Activated CD4-positive, alpha-beta memory T cell treated with anti-CD3 and anti-CD28 coated beads, Interleukin-2, amount 10 ng/mL, durations not matched to agents 7 days and 5 days (primary cell): ENCODE measurements at regions not wholly inside any gene's neighbourhood (a gene's known extent, or its start where the extent isn't known, plus 50 kb on each side); places are given as distances from the start of the nearest gene placed in this dataset.

Source experiments
- CTCF ChIA-PET: fragments of 350-600 bp; sonication (Branson Sonifier 250); formaldehyde crosslinking; loops from one replicate; lab custom pipeline; 2021; ENCODE audit warnings: antibody characterized with exemption, inconsistent platforms; lab: Charles Lee
- POLR2A ChIA-PET: fragments of 350-600 bp; sonication (Branson Sonifier 250); formaldehyde crosslinking; loops from one replicate; lab custom pipeline; 2021; ENCODE audit warnings: antibody characterized with exemption; lab: Charles Lee
- DNase-seq: peaks from one replicate; pipeline ENCODE4 v3.0.0-alpha.2; 2020
- H3K27ac Mint-ChIP-seq: one replicate; pipeline ENCODE4 v1.8.0; 2021; ENCODE audit warnings: mild to moderate bottlenecking, mixed read lengths
- H3K27me3 Mint-ChIP-seq: one replicate; pipeline ENCODE4 v1.8.0; 2021; ENCODE audit warnings: mixed read lengths
- H3K36me3 Mint-ChIP-seq: one replicate; pipeline ENCODE4 v1.8.0; 2021; ENCODE audit warnings: low read depth, mixed read lengths
- H3K4me1 Mint-ChIP-seq: one replicate; pipeline ENCODE4 v1.8.0; 2021; ENCODE audit warnings: mixed read lengths
- H3K4me3 Mint-ChIP-seq: one replicate; pipeline ENCODE4 v1.8.0; 2021; ENCODE audit warnings: mild to moderate bottlenecking, mixed read lengths
- H3K9me3 Mint-ChIP-seq: one replicate; pipeline ENCODE4 v1.8.0; 2021; ENCODE audit warnings: mixed read lengths

- H3K36me3 Mint-ChIP-seq, result no peaks in the 10 kb centered on the region
- H3K4me3 Mint-ChIP-seq, result no peak overlapping the region
- no peak overlapping the region for H3K27ac Mint-ChIP-seq
- ChIA-PET POLR2A (no interaction called here), CTCF (no interaction called here)
- peaks cover 6% of the 10 kb centered on the region for H3K9me3 Mint-ChIP-seq
- no peaks in the 10 kb centered on the region for H3K27me3 Mint-ChIP-seq
- DNase-seq, result no peak
- no peaks in the 10 kb centered on the region for H3K4me1 Mint-ChIP-seq
Measured at GRCh38 chr3:159593927-159594605, 394.6 kb upstream of the IL12A start.

- Mint-ChIP-seq H3K36me3 (no peaks in the 10 kb centered on the region), H3K4me1 (no peaks in the 10 kb centered on the region), H3K9me3 (peaks cover 2% of the 10 kb centered on the region), H3K27me3 (no peaks in the 10 kb centered on the region), H3K27ac (no peak overlapping the region), H3K4me3 (no peak overlapping the region)
- POLR2A ChIA-PET, result no interaction called here
- DNase-seq, result no peak
- CTCF ChIA-PET, result no interaction called here
Measured at GRCh38 chr3:159600291-159600690, 388.3 kb upstream of the IL12A start.

GRCh38 chr3:159604151-159604581, 384.5 kb upstream of the IL12A start:
- DNase-seq, result no peak
- H3K9me3 Mint-ChIP-seq, result peaks cover 2% of the 10 kb centered on the region
- CTCF ChIA-PET, result no interaction called here
- POLR2A ChIA-PET, result no interaction called here
- no peak overlapping the region for H3K27ac Mint-ChIP-seq
- no peak overlapping the region for H3K4me3 Mint-ChIP-seq
- H3K27me3 Mint-ChIP-seq, result no peaks in the 10 kb centered on the region
- H3K36me3 Mint-ChIP-seq, result no peaks in the 10 kb centered on the region
- no peaks in the 10 kb centered on the region for H3K4me1 Mint-ChIP-seq

- H3K9me3 Mint-ChIP-seq, result no peaks in the 10 kb centered on the region
- H3K4me3 Mint-ChIP-seq, result no peak overlapping the region
- no peaks in the 10 kb centered on the region for H3K4me1 Mint-ChIP-seq
- POLR2A ChIA-PET, result no interaction called here
- no peaks in the 10 kb centered on the region for H3K27me3 Mint-ChIP-seq
- CTCF ChIA-PET, result no interaction called here
- H3K36me3 Mint-ChIP-seq, result no peaks in the 10 kb centered on the region
- DNase-seq, result no peak
- H3K27ac Mint-ChIP-seq, result no peak overlapping the region
Measured at GRCh38 chr3:159605101-159605500, 383.5 kb upstream of the IL12A start.

- ChIA-PET POLR2A (no interaction called here), CTCF (no interaction called here)
- H3K4me1 Mint-ChIP-seq, result no peaks in the 10 kb centered on the region
- H3K4me3 Mint-ChIP-seq, result no peak overlapping the region
- DNase-seq, result no peak
- no peak overlapping the region for H3K27ac Mint-ChIP-seq
- no peaks in the 10 kb centered on the region for H3K9me3 Mint-ChIP-seq
- H3K27me3 Mint-ChIP-seq, result no peaks in the 10 kb centered on the region
- H3K36me3 Mint-ChIP-seq, result no peaks in the 10 kb centered on the region
Measured at GRCh38 chr3:159605776-159606175, 382.9 kb upstream of the IL12A start.

GRCh38 chr3:159607856-159608255, 380.8 kb upstream of the IL12A start:
- H3K9me3 Mint-ChIP-seq, result no peaks in the 10 kb centered on the region
- H3K27me3 Mint-ChIP-seq, result no peaks in the 10 kb centered on the region
- POLR2A ChIA-PET, result no interaction called here
- CTCF ChIA-PET, result no interaction called here
- H3K4me3 Mint-ChIP-seq, result no peak overlapping the region
- no peaks in the 10 kb centered on the region for H3K36me3 Mint-ChIP-seq
- no peaks in the 10 kb centered on the region for H3K4me1 Mint-ChIP-seq
- DNase-seq, result no peak
- no peak overlapping the region for H3K27ac Mint-ChIP-seq

GRCh38 chr3:159608311-159608710, 380.3 kb upstream of the IL12A start:
- H3K27me3 Mint-ChIP-seq, result no peaks in the 10 kb centered on the region
- no peaks in the 10 kb centered on the region for H3K4me1 Mint-ChIP-seq
- ChIA-PET CTCF (no interaction called here), POLR2A (no interaction called here)
- no peak overlapping the region for H3K4me3 Mint-ChIP-seq
- H3K27ac Mint-ChIP-seq, result no peak overlapping the region
- DNase-seq, result no peak
- no peaks in the 10 kb centered on the region for H3K36me3 Mint-ChIP-seq
- H3K9me3 Mint-ChIP-seq, result no peaks in the 10 kb centered on the region

GRCh38 chr3:159609625-159610024, 379.0 kb upstream of the IL12A start:
- no peaks in the 10 kb centered on the region for H3K4me1 Mint-ChIP-seq
- CTCF ChIA-PET, result no interaction called here
- no peak overlapping the region for H3K27ac Mint-ChIP-seq

GRCh38 chr3:159616234-159616825, 372.3 kb upstream of the IL12A start:
- DNase-seq, result no peak
- no peak overlapping the region for H3K4me3 Mint-ChIP-seq
- no peaks in the 10 kb centered on the region for H3K36me3 Mint-ChIP-seq
- H3K27me3 Mint-ChIP-seq, result no peaks in the 10 kb centered on the region
- H3K27ac Mint-ChIP-seq, result no peak overlapping the region
- CTCF ChIA-PET, result no interaction called here
- POLR2A ChIA-PET, result no interaction called here
- H3K9me3 Mint-ChIP-seq, result no peaks in the 10 kb centered on the region
- H3K4me1 Mint-ChIP-seq, result no peaks in the 10 kb centered on the region

More at GRCh38 chr3:159609625-159610024, 379.0 kb upstream of the IL12A start:
- Mint-ChIP-seq H3K36me3 (no peaks in the 10 kb centered on the region), H3K27me3 (no peaks in the 10 kb centered on the region), H3K9me3 (no peaks in the 10 kb centered on the region), H3K4me3 (no peak overlapping the region)
- POLR2A ChIA-PET, result no interaction called here
- no peak for DNase-seq

GRCh38 chr3:159619341-159619885, 369.2 kb upstream of the IL12A start:
- no peaks in the 10 kb centered on the region for H3K36me3 Mint-ChIP-seq
- no peak overlapping the region for H3K27ac Mint-ChIP-seq
- no peaks in the 10 kb centered on the region for H3K4me1 Mint-ChIP-seq
- CTCF ChIA-PET, result no interaction called here
- DNase-seq, result no peak
- no peaks in the 10 kb centered on the region for H3K9me3 Mint-ChIP-seq
- no peaks in the 10 kb centered on the region for H3K27me3 Mint-ChIP-seq
- POLR2A ChIA-PET, result no interaction called here
- H3K4me3 Mint-ChIP-seq, result no peak overlapping the region

GRCh38 chr3:159620281-159620680, 368.4 kb upstream of the IL12A start:
- POLR2A ChIA-PET, result no interaction called here
- no peak for DNase-seq
- CTCF ChIA-PET, result no interaction called here
- Mint-ChIP-seq H3K27ac (no peak overlapping the region), H3K9me3 (no peaks in the 10 kb centered on the region), H3K4me3 (no peak overlapping the region), H3K4me1 (no peaks in the 10 kb centered on the region), H3K27me3 (no peaks in the 10 kb centered on the region), H3K36me3 (no peaks in the 10 kb centered on the region)

- Mint-ChIP-seq H3K9me3 (no peaks in the 10 kb centered on the region), H3K4me3 (no peak overlapping the region), H3K36me3 (no peaks in the 10 kb centered on the region), H3K27ac (no peak overlapping the region), H3K4me1 (no peaks in the 10 kb centered on the region), H3K27me3 (no peaks in the 10 kb centered on the region)
- CTCF ChIA-PET, result no interaction called here
- no peak for DNase-seq
- POLR2A ChIA-PET, result no interaction called here
Measured at GRCh38 chr3:159620873-159621272, 367.8 kb upstream of the IL12A start.

GRCh38 chr3:159624616-159625015, 364.0 kb upstream of the IL12A start:
- no peak for DNase-seq
- Mint-ChIP-seq H3K4me3 (no peak overlapping the region), H3K36me3 (no peaks in the 10 kb centered on the region), H3K4me1 (no peaks in the 10 kb centered on the region), H3K27me3 (no peaks in the 10 kb centered on the region), H3K27ac (no peak overlapping the region), H3K9me3 (no peaks in the 10 kb centered on the region)
- ChIA-PET CTCF (no interaction called here), POLR2A (no interaction called here)

GRCh38 chr3:159625594-159625993, 363.0 kb upstream of the IL12A start:
- no peaks in the 10 kb centered on the region for H3K36me3 Mint-ChIP-seq
- ChIA-PET CTCF (no interaction called here), POLR2A (no interaction called here)
- no peaks in the 10 kb centered on the region for H3K27me3 Mint-ChIP-seq
- H3K27ac Mint-ChIP-seq, result no peak overlapping the region
- no peak overlapping the region for H3K4me3 Mint-ChIP-seq
- no peaks in the 10 kb centered on the region for H3K4me1 Mint-ChIP-seq
- no peaks in the 10 kb centered on the region for H3K9me3 Mint-ChIP-seq
- no peak for DNase-seq
